Upper lobe of left lung (tissue), 6 donors: ENCODE measurements at regions not wholly inside any gene's neighbourhood (a gene's known extent, or its start where the extent isn't known, plus 50 kb on each side); places are given as distances from the start of the nearest gene placed in this dataset.

Source experiments
- ATAC-seq, 2 donors: fragments of 200-7000 bp; cut with Tn5 transposase; one replicate each; pipeline ENCODE4 v1.9.1; 2022; ENCODE audit warnings: mild to moderate bottlenecking in 2 of 2, moderate library complexity in 2 of 2; ENCODE audit not compliant: low FRiP score in 2 of 2
- DNase-seq, 2 donors: peaks; one replicate each; pipeline ENCODE4 v3.0.0-alpha.2; 2019 to 2020
- H3K27ac ChIP-seq, 4 donors: fragments of 200-600 bp; sonication (generic); one replicate each; pipeline ENCODE4 v1.5.1; 2016 to 2019
- H3K27me3 ChIP-seq, 4 donors: fragments of 200-600 bp; sonication (generic); one replicate each; pipeline ENCODE4 v1.5.1; 2017 to 2019
- H3K36me3 ChIP-seq, 4 donors: fragments of 200-600 bp; sonication (generic); one replicate each; pipeline ENCODE4 v1.5.1; 2016 to 2019
- H3K4me1 ChIP-seq, 4 donors: fragments of 200-600 bp; sonication (generic); one replicate each; pipeline ENCODE4 v1.5.1; 2018 to 2019
- H3K4me3 ChIP-seq, 4 donors: fragments of 200-600 bp; sonication (generic); one replicate each; pipeline ENCODE4 v1.5.1; 2017 to 2019; ENCODE audit warnings: mild to moderate bottlenecking in 2 of 4, moderate library complexity in 1 of 4
- H3K9me3 ChIP-seq, 4 donors: fragments of 200-600 bp; sonication (generic); one replicate each; pipeline ENCODE4 v1.5.1; 2018 to 2019
- EP300 ChIP-seq, 4 donors: sonication (generic); formaldehyde crosslinking; IDR thresholded peaks; one replicate each; pipeline ENCODE4 v1.5.1; 2017; ENCODE audit warnings: antibody characterized with exemption in 4 of 4, control low read depth in 2 of 4
- POLR2A ChIP-seq, 4 donors: fragments of 450-650 bp; IDR thresholded peaks; one replicate each; pipeline ENCODE4 v1.5.1; 2016 to 2017; ENCODE audit warnings: antibody characterized with exemption in 4 of 4, mild to moderate bottlenecking in 2 of 4
- POLR2AphosphoS5 ChIP-seq, 2 donors: sonication (generic); formaldehyde crosslinking; IDR thresholded peaks; one replicate each; pipeline ENCODE4 v1.5.1; 2017; ENCODE audit warnings: antibody characterized with exemption in 2 of 2
- WGBS, 2 donors: methylation state at CpG; one replicate each; pipeline ENCODE4 v1.1.5; 2017 to 2018; 5-methylcytosine and 5-hydroxymethylcytosine counted together
- TF ChIP-seq, protein P1 (sequence below), 6 experiments: fragments of 450-650 bp in 4 of 6; fragments of 200-600 bp in 2 of 6; sonication (generic) in 2 of 6; IDR thresholded peaks; one replicate each; pipeline ENCODE4 v1.5.1; 2016 to 2019; ENCODE audit warnings: antibody characterized with exemption in 6 of 6
- donor health status: DM: no; HTN: no; CAD: no; lungs with moderate emphysema.
- donor health status: DM: no; HTN: yes; CAD: no; lungs with severe emphysema.

DNA sequence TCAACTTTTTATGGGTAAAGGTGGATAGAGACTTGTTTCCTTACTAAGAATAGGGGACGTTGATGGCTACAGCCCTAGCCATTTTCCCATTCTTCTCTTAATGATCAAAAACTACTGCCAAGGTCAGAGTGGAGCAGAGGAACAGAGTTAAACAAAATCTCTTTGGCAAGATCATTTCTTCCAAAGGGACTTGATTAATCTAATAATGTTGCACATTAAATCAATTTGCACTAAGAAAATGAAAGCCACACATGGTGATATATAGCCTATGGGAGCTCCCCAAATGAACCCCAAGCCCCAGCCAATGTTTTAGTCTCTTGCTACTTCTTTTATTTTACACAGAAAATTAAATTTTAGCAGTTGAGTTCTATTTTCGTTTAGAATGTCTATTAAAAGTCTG is 954.5 kb upstream of the SOX9 start:
- DNase-seq (no peak), ATAC-seq (no peak)
- Histone ChIP-seq H3K4me3 (no peak overlapping the region), H3K27me3 (no peaks in the 10 kb centered on the region), H3K27ac (no peak overlapping the region), H3K36me3 (no peaks in the 10 kb centered on the region), H3K4me1 (no peaks in the 10 kb centered on the region), H3K9me3 (no peaks in the 10 kb centered on the region)
- 56 to 68% methylated on average over 2 of the region's 2 CpGs for WGBS, 2 donors
- TF ChIP-seq POLR2AphosphoS5 (IDR thresholded peaks at IDR 0.05) (no peak), POLR2A (IDR thresholded peaks at IDR 0.05) (no peak), EP300 (IDR thresholded peaks at IDR 0.05) (no peak)
- TF ChIP-seq, protein P1, sequence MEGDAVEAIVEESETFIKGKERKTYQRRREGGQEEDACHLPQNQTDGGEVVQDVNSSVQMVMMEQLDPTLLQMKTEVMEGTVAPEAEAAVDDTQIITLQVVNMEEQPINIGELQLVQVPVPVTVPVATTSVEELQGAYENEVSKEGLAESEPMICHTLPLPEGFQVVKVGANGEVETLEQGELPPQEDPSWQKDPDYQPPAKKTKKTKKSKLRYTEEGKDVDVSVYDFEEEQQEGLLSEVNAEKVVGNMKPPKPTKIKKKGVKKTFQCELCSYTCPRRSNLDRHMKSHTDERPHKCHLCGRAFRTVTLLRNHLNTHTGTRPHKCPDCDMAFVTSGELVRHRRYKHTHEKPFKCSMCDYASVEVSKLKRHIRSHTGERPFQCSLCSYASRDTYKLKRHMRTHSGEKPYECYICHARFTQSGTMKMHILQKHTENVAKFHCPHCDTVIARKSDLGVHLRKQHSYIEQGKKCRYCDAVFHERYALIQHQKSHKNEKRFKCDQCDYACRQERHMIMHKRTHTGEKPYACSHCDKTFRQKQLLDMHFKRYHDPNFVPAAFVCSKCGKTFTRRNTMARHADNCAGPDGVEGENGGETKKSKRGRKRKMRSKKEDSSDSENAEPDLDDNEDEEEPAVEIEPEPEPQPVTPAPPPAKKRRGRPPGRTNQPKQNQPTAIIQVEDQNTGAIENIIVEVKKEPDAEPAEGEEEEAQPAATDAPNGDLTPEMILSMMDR (IDR thresholded peaks at IDR 0.05), result no peak

DNA sequence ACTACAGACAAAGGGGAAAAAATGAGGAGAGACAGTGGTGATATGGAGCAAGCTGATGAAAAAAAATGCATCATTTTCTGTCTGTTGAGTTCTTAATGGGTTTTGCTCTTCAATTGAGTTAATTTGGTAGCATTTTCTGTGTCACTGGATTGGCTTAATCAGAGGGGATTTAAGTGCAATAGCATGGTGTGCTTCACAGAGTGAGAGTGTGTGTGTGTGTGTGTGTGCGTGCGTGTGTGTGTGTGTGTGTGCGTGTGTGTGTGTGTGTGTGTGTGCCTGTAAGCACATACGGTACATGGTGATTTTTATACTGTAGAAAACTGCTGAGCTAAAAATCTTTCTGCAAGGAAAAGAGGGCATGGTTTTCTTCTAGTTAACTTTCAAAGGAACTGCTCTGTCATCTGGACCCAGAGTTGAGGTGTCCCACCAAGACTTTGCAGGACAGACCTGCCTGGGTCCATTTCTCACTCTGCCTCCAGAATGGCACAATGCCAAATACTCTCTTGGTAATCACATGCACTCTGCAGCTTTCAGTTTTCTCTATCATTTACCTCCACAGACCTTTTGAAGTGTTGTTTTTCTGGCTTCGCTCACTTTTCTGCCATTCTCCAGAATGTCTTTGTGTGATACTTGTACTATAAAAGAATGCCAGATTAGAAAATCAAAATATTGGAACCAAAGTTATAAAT is 952.6 kb upstream of the SOX9 start:
- no peak for DNase-seq

DNA sequence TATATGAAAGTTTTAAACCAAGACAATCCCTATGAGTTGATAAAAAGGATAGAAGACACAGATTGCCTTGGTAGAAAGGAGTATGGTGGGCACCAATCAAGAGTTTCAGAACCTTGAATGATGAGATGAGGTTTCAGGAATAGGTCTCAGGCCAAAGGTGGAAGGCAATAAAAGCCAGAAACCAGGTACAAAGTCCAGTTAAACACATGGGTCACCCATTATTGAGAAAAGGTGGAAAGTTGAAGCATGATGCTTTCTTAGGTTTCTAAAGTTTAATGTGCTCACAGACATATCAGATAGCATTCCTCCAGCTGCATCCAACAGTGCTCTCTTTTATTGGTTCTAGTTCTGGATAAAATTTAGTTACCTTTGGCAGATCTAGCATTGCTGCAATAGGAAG is 950.8 kb upstream of the SOX9 start:
- Histone ChIP-seq H3K27me3 (no peaks in the 10 kb centered on the region), H3K4me1 (no peaks in the 10 kb centered on the region), H3K9me3 (no peaks in the 10 kb centered on the region), H3K36me3 (no peaks in the 10 kb centered on the region), H3K4me3 (no peak overlapping the region), H3K27ac (no peak overlapping the region)
- TF ChIP-seq EP300 (IDR thresholded peaks at IDR 0.05) (no peak), POLR2A (IDR thresholded peaks at IDR 0.05) (no peak), POLR2AphosphoS5 (IDR thresholded peaks at IDR 0.05) (no peak)
- TF ChIP-seq, protein P1 (IDR thresholded peaks at IDR 0.05), result no peak
- DNase-seq, result no peak
- no peak for ATAC-seq

More for the DNA sequence above, 952.6 kb upstream of the SOX9 start:
- TF ChIP-seq EP300 (IDR thresholded peaks at IDR 0.05) (no peak), POLR2AphosphoS5 (IDR thresholded peaks at IDR 0.05) (no peak), POLR2A (IDR thresholded peaks at IDR 0.05) (no peak)
- TF ChIP-seq, protein P1 (IDR thresholded peaks at IDR 0.05), result no peak
- H3K27me3 ChIP-seq, result no peaks in the 10 kb centered on the region
- WGBS, 2 donors, result 67 to 78% methylated on average over 5 of the region's 5 CpGs
- no peaks in the 10 kb centered on the region for H3K9me3 ChIP-seq
- no peak overlapping the region for H3K27ac ChIP-seq
- no peaks in the 10 kb centered on the region for H3K36me3 ChIP-seq
- H3K4me1 ChIP-seq, result no peaks in the 10 kb centered on the region
- ATAC-seq, result no peak
- H3K4me3 ChIP-seq, result no peak overlapping the region

DNA sequence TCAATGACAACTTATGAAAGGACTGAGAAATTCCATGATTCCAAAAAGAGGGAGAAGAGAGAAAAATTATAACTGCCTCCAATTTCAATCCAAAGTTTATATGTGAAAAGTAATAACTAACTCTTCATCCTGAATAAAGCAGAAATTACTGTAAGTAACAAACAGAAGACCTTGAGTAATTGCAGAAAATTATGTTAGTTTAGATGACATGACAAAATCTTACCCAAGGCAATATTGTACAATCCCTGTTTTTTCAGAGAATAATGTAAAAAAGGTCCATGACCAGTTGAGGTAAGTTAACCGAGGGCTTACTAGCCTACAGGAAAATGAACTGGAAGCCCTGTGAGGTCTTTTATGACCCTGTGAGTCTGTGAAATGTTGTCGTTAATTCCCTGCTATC is 949.5 kb upstream of the SOX9 start:
- no peak for TF ChIP-seq EP300 (IDR thresholded peaks at IDR 0.05)
- TF ChIP-seq POLR2AphosphoS5 (IDR thresholded peaks at IDR 0.05), result no peak
- TF ChIP-seq, protein P1 (IDR thresholded peaks at IDR 0.05), result no peak
- TF ChIP-seq POLR2A (IDR thresholded peaks at IDR 0.05), result no peak
- H3K27me3 ChIP-seq, result no peaks in the 10 kb centered on the region
- no peaks in the 10 kb centered on the region for H3K4me1 ChIP-seq
- DNase-seq (no peak), ATAC-seq (no peak)
- 70 to 84% methylated on average over 2 of the region's 2 CpGs for WGBS, 2 donors
- H3K4me3 ChIP-seq, result no peak overlapping the region
- no peak overlapping the region for H3K27ac ChIP-seq
- no peaks in the 10 kb centered on the region for H3K9me3 ChIP-seq
- H3K36me3 ChIP-seq, result no peaks in the 10 kb centered on the region

DNA sequence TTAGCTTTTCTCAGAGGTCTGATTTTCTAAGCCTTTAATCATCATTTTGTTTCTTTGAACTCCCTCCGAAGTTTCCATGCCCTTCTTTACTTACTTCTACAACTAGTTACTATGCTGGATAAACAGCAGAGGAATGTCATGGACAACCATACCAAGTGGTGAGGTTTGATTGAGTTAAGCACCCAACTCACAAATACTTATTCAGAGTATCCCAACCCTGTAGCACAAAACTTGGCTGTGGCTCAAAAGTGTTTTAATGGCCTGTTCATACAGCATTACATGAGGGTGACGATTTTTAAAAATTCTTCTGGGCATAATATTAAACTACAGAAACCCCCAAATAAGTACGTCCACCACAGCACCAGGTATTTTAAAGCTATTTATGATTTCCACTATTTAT is 946.8 kb upstream of the SOX9 start:
- 56 to 66% methylated on average over 3 of the region's 3 CpGs for WGBS, 2 donors
- ATAC-seq (no peak), DNase-seq (no peak)
- Histone ChIP-seq H3K27me3 (no peaks in the 10 kb centered on the region), H3K4me1 (no peaks in the 10 kb centered on the region), H3K9me3 (no peaks in the 10 kb centered on the region), H3K27ac (no peak overlapping the region), H3K36me3 (no peaks in the 10 kb centered on the region), H3K4me3 (no peak overlapping the region)
- no peak for TF ChIP-seq POLR2A (IDR thresholded peaks at IDR 0.05)
- TF ChIP-seq EP300 (IDR thresholded peaks at IDR 0.05), result no peak
- TF ChIP-seq POLR2AphosphoS5 (IDR thresholded peaks at IDR 0.05), result no peak
- TF ChIP-seq, protein P1 (IDR thresholded peaks at IDR 0.05), result no peak
